AML-193 (cell line): ENCODE measurements at regions not wholly inside any gene's neighbourhood (a gene's known extent, or its start where the extent isn't known, plus 50 kb on each side); places are given as distances from the start of the nearest gene placed in this dataset.

ENCODE experiments used
- DNase-seq, 2 experiments: peaks; one replicate each; lab custom pipeline; 2025; lab: John Stamatoyannopoulos, UW

DNA sequence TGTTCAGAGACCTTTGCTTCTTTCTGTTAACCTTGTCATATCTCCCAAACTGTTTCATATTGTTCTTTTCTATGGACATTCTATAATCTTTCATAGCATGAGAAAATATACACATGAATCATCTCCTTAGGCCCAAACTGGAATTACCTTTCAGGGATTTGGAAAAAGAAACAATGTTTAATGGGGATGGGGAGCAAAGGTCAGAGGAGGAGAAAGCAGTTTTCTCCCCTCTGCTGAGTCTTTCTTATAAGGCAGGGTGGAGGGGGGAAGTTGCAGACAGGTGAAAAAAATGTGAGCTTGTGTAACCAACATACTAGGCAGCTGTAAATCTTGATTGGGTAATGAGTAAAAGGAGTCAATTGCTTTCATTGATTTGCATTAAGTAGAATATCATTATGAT lies 164.1 kb downstream of the BRINP2 start:
- no peak for DNase-seq

GRCh38 chr1:177333936-177334595 lies 163.3 kb downstream of the BRINP2 start:
- DNase-seq: no peak
